Spleen (tissue), 7 donors: ENCODE measurements at regions not wholly inside any gene's neighbourhood (a gene's known extent, or its start where the extent isn't known, plus 50 kb on each side); places are given as distances from the start of the nearest gene placed in this dataset.

ENCODE experiments used
- POLR2A ChIP-seq, 3 donors: fragments of 450-650 bp; IDR thresholded peaks; one replicate each; pipeline ENCODE4 v1.5.1; 2017; ENCODE audit warnings: antibody characterized with exemption in 3 of 3, mild to moderate bottlenecking in 1 of 3
- POLR2AphosphoS5 ChIP-seq, 3 donors: sonication (generic); formaldehyde crosslinking; IDR thresholded peaks; one replicate each; pipeline ENCODE4 v1.5.1; 2017; ENCODE audit warnings: antibody characterized with exemption in 3 of 3
- TF ChIP-seq, protein P1 (sequence below), 11 experiments: fragments of 200-600 bp in 7 of 11; fragments of 450-650 bp in 4 of 11; sonication (generic) in 4 of 11; IDR thresholded peaks in 8 of 11; conservative IDR thresholded peaks in 3 of 11; 1 replicate in 7 of 11; 2 replicates in 4 of 11; pipeline versions ENCODE4 v1.4.0 to v1.8.0; 2016 to 2021; ENCODE audit warnings: antibody characterized with exemption in 11 of 11, inconsistent platforms in 4 of 11, mild to moderate bottlenecking in 1 of 11
- donor health status: DM: no; HTN: no; CAD: no; lungs with moderate emphysema.
- donor health status: DM: no; HTN: no; CAD: no.
- donor health status: DM: no; HTN: no; CAD: no.

DNA sequence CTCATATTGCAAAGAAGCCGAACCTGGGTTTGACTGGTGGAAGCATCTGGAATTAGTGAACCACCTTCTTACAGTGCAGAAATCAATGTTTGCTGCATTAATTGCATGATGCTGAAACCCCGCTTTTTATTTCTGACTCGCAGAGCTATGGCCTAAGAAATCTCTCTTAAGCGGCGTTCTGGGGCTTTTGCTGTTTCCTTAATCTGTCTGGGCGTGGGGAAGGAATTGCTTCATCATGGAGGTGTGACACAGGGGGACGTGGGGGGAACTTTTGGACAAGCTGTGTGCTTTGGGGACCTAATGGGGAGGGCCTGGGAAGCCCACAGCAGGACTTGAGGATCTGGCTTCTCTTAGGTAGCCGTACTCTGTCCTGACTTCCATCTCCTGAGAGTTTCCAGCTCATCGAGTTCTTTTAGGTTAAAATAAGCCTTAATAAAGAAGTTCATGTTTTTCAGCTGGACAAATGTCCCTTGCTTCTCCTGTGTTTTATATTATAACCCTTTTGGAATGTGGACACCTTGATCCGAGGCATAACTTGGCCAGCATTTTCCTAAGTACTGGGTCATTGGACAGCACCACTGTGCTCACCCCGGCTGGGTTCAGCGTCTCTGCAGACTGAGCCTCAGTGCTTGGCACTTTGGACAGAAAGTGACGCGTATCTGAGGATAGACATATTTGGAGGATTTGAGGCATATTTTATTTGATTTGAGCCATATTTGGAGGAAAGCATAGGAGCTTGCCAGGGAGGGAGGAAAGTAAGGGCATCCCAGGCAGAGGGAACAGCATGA, 192.1 kb upstream of the MYL2 start:
- no peak for TF ChIP-seq POLR2AphosphoS5 (IDR thresholded peaks at IDR 0.05)
- no peak for TF ChIP-seq POLR2A (IDR thresholded peaks at IDR 0.05)
- TF ChIP-seq, protein P1, sequence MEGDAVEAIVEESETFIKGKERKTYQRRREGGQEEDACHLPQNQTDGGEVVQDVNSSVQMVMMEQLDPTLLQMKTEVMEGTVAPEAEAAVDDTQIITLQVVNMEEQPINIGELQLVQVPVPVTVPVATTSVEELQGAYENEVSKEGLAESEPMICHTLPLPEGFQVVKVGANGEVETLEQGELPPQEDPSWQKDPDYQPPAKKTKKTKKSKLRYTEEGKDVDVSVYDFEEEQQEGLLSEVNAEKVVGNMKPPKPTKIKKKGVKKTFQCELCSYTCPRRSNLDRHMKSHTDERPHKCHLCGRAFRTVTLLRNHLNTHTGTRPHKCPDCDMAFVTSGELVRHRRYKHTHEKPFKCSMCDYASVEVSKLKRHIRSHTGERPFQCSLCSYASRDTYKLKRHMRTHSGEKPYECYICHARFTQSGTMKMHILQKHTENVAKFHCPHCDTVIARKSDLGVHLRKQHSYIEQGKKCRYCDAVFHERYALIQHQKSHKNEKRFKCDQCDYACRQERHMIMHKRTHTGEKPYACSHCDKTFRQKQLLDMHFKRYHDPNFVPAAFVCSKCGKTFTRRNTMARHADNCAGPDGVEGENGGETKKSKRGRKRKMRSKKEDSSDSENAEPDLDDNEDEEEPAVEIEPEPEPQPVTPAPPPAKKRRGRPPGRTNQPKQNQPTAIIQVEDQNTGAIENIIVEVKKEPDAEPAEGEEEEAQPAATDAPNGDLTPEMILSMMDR (IDR thresholded peaks at IDR 0.05 in 8 of 11, conservative IDR thresholded peaks at IDR 0.05 in 3 of 11), result no peak
